ENCODE measurements at regions not wholly inside any gene's neighbourhood (a gene's known extent, or its start where the extent isn't known, plus 50 kb on each side); places are given as distances from the start of the nearest gene placed in this dataset.

DNA sequence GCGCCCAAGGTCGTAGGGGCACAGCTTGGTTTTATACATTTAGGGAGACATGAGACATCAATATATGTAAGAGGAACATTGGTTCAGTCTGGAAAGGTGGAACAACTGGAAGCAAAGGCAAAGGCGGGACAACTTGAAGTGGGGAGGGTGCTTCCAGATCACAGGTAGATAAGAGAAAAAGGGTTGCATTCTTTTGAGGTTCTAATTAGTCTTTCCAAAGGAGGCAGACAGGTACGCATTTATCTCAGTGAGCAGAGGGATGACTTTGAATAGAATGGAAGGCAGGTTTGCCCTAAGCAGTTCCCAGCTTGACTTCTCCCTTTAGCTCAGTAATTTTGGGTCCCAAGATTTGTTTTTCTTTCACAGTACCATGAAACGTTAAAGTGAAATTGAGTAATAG is 223.2 kb downstream of the FAM47A start:
- TF ChIP-seq ZNF274 (IDR thresholded peaks at IDR 0.05; ENCODE audit: low read depth, low read length) (no peak), SUZ12 (IDR thresholded peaks at IDR 0.05; ENCODE audit: extremely low read depth, insufficient read depth, insufficient read length) (no peak), YY1 (IDR thresholded peaks at IDR 0.05; ENCODE audit: insufficient read depth, insufficient read length) (no peak)
